DND-41 (cell line): ENCODE measurements at regions not wholly inside any gene's neighbourhood (a gene's known extent, or its start where the extent isn't known, plus 50 kb on each side); places are given as distances from the start of the nearest gene placed in this dataset.

Source experiments
- EZH2 ChIP-seq: IDR thresholded peaks from 3 replicates; pipeline ENCODE4 v1.6.1; 2012; ENCODE audit warnings: borderline replicate concordance, low read depth, mild to moderate bottlenecking, moderate library complexity, low read length, inconsistent platforms; ENCODE audit not compliant: severe bottlenecking
- TF ChIP-seq, protein P1 (sequence below): IDR thresholded peaks from 2 replicates; pipeline ENCODE4 v1.5.1; 2012; ENCODE audit warnings: borderline replicate concordance, low read length, moderate library complexity, mild to moderate bottlenecking; ENCODE audit not compliant: poor library complexity, severe bottlenecking; ENCODE audit errors: extremely low read depth

DNA sequence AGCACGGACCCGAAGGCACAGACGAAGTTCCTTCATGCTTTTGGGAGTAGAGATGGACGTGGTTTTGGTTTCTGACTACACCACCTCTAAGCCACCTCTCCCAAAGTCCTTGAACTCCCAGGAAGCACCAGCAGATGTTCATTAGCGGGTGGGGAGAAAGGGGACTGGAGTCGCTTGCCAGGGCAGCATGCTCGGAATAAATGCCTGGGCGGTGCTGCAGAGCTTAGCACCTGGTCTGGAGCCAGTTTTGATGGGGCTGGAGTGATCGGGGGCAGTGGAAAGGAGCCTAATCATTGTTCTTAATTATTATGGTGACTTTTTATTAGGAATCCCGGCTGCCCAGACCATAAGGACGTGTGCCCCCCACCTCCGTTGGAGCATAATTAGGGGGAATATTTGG lies 220.8 kb downstream of the TFCP2L1 start:
- TF ChIP-seq, protein P1, sequence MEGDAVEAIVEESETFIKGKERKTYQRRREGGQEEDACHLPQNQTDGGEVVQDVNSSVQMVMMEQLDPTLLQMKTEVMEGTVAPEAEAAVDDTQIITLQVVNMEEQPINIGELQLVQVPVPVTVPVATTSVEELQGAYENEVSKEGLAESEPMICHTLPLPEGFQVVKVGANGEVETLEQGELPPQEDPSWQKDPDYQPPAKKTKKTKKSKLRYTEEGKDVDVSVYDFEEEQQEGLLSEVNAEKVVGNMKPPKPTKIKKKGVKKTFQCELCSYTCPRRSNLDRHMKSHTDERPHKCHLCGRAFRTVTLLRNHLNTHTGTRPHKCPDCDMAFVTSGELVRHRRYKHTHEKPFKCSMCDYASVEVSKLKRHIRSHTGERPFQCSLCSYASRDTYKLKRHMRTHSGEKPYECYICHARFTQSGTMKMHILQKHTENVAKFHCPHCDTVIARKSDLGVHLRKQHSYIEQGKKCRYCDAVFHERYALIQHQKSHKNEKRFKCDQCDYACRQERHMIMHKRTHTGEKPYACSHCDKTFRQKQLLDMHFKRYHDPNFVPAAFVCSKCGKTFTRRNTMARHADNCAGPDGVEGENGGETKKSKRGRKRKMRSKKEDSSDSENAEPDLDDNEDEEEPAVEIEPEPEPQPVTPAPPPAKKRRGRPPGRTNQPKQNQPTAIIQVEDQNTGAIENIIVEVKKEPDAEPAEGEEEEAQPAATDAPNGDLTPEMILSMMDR = no peak
- no peak for TF ChIP-seq EZH2
